GM20000 (cell line): ENCODE measurements at regions not wholly inside any gene's neighbourhood (a gene's known extent, or its start where the extent isn't known, plus 50 kb on each side); places are given as distances from the start of the nearest gene placed in this dataset.
A peak's percentile ranks its signal among the peaks of the same experiment; 100 is the strongest.

ENCODE experiments used
- DNase-seq: peaks from one replicate; pipeline ENCODE4 v3.0.0; 2012; ENCODE audit warnings: low spot score
- TF ChIP-seq, protein P1 (sequence below): IDR thresholded peaks from 2 replicates; pipeline ENCODE4 v1.5.1; 2012; ENCODE audit warnings: mild to moderate bottlenecking, control low read depth; ENCODE audit errors: extremely low read depth, missing control alignments

GRCh38 chr7:3150027-3150426 is 106.4 kb upstream of the CARD11 start:
- TF ChIP-seq, protein P1, sequence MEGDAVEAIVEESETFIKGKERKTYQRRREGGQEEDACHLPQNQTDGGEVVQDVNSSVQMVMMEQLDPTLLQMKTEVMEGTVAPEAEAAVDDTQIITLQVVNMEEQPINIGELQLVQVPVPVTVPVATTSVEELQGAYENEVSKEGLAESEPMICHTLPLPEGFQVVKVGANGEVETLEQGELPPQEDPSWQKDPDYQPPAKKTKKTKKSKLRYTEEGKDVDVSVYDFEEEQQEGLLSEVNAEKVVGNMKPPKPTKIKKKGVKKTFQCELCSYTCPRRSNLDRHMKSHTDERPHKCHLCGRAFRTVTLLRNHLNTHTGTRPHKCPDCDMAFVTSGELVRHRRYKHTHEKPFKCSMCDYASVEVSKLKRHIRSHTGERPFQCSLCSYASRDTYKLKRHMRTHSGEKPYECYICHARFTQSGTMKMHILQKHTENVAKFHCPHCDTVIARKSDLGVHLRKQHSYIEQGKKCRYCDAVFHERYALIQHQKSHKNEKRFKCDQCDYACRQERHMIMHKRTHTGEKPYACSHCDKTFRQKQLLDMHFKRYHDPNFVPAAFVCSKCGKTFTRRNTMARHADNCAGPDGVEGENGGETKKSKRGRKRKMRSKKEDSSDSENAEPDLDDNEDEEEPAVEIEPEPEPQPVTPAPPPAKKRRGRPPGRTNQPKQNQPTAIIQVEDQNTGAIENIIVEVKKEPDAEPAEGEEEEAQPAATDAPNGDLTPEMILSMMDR, result no peak
- DNase-seq, result no peak

- no peak for DNase-seq
- TF ChIP-seq, protein P1, result no peak
Measured at GRCh38 chr7:3151784-3152183, 108.1 kb upstream of the CARD11 start.

GRCh38 chr7:3152714-3153113 is 109.0 kb upstream of the CARD11 start:
- no peak for DNase-seq
- TF ChIP-seq, protein P1, result no peak

- no peak for DNase-seq
- TF ChIP-seq, protein P1, result no peak
Measured at GRCh38 chr7:3153118-3153517, 109.5 kb upstream of the CARD11 start.

- DNase-seq, result no peak
- TF ChIP-seq, protein P1, result no peak
Measured at GRCh38 chr7:3154317-3154716, 110.7 kb upstream of the CARD11 start.

- TF ChIP-seq, protein P1, result peak; percentile 53
Measured at GRCh38 chr7:3154881-3155494, 111.3 kb upstream of the CARD11 start.

GRCh38 chr7:3156508-3156907 is 112.8 kb upstream of the CARD11 start:
- TF ChIP-seq, protein P1, result no peak
- no peak for DNase-seq

More at GRCh38 chr7:3154881-3155494, 111.3 kb upstream of the CARD11 start:
- DNase-seq, result peak; percentile 67
